ENCODE measurements at regions not wholly inside any gene's neighbourhood (a gene's known extent, or its start where the extent isn't known, plus 50 kb on each side); places are given as distances from the start of the nearest gene placed in this dataset.

- Mint-ChIP-seq H3K9me3 (no peaks in the 10 kb centered on the region), H3K4me3 (no peak overlapping the region), H3K36me3 (ENCODE audit: low read depth) (no peaks in the 10 kb centered on the region), H3K4me1 (ENCODE audit: low read depth) (no peaks in the 10 kb centered on the region), H3K27me3 (ENCODE audit: insufficient read depth) (no peaks in the 10 kb centered on the region), H3K27ac (no peak overlapping the region)
- DNase-seq: no peak
- no peak for TF ChIP-seq CTCF (IDR thresholded peaks at IDR 0.05)
These were observed 728.5 kb upstream of the NRXN1 start for GRCh38 chr2:51760441-51760840.

DNA sequence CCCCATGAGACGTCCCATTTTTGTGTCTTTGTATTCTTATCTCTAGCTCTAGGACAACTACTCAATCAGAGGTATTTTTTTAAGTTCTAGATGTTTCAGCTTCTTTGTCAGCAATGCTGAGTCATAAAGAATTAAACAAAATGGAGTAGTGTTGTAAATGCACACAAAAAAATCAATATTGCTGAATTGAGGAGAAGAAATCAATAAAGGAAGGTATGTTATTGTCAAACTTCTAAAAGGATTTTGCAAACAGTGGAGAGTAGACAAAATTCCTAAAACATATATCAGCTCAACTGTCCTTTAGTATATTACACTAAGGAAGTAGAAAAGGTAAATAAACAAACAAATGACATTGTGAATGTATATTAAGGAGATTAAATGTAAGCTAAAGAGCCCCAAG lies 726.1 kb upstream of the NRXN1 start:
- Mint-ChIP-seq H3K4me1 (ENCODE audit: low read depth) (no peaks in the 10 kb centered on the region; the same call in 1 of the 2 replicates), H3K4me3 (no peak overlapping the region), H3K27ac (no peak overlapping the region), H3K36me3 (ENCODE audit: low read depth) (no peaks in the 10 kb centered on the region), H3K27me3 (ENCODE audit: insufficient read depth) (no peaks in the 10 kb centered on the region), H3K9me3 (no peaks in the 10 kb centered on the region)
- no peak for DNase-seq
- no peak for TF ChIP-seq CTCF (IDR thresholded peaks at IDR 0.05)

DNA sequence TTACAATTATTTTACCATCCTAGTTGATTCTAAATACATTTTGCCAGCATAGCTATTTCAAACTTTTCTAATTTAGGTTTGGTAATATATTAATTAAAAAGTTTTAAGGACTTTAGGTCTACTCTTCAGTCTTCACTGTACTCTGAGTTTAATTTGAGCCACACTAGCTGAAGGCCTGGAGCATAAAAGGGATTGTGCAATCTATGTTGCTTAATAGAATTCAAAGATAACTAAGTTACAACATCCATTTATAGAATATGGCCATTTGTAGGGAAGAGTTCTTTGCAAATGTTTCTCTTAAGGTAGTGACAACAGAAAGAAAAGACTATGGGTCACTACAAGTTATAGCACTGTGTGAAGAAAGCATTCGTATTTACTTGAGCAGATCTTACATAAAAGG lies 702.2 kb upstream of the NRXN1 start:
- no peaks in the 10 kb centered on the region for H3K27me3 Mint-ChIP-seq (ENCODE audit: insufficient read depth)
- H3K9me3 Mint-ChIP-seq: no peaks in the 10 kb centered on the region
- H3K4me3 Mint-ChIP-seq: no peak overlapping the region
- DNase-seq: no peak
- no peaks in the 10 kb centered on the region for H3K36me3 Mint-ChIP-seq (ENCODE audit: low read depth)
- no peak for TF ChIP-seq CTCF (IDR thresholded peaks at IDR 0.05)
- H3K4me1 Mint-ChIP-seq (ENCODE audit: low read depth): 0 out of 2 replicates have a peak, but pooled peaks cover 5% of the 10 kb centered on the region
- no peak overlapping the region for H3K27ac Mint-ChIP-seq

GRCh38 chr2:51723691-51724090 lies 691.8 kb upstream of the NRXN1 start:
- no peak for TF ChIP-seq CTCF (IDR thresholded peaks at IDR 0.05)
- Mint-ChIP-seq H3K36me3 (ENCODE audit: low read depth) (no peaks in the 10 kb centered on the region), H3K27me3 (ENCODE audit: insufficient read depth) (no peaks in the 10 kb centered on the region), H3K27ac (no peak overlapping the region), H3K9me3 (peaks cover 4% of the 10 kb centered on the region; the same call in 1 of the 2 replicates), H3K4me3 (no peak overlapping the region), H3K4me1 (ENCODE audit: low read depth) (peaks cover 30% of the 10 kb centered on the region)
- DNase-seq: no peak

DNA sequence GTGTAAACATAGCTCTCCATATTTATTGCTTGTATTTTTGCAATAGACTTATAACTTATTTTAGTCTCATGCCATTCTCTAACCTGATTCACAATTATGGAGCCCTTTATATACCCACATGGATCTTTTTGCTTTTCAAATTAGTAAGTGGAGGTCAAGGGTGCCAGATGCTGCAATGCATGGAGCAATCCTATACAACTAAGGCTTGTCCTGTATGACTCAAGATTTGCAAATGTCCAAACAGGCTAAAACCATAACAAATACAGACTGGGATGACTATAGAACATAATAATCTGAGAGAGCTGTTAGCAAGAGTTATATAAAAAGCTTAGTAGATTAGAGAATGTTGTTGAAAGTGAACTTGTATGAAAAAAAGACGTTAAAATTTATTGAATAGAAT lies 690.4 kb upstream of the NRXN1 start:
- Mint-ChIP-seq H3K4me3 (no peak overlapping the region), H3K27ac (peak overlapping the region; percentile 6; the same call in 1 of the 2 replicates), H3K4me1 (ENCODE audit: low read depth) (peaks cover 35% of the 10 kb centered on the region), H3K27me3 (ENCODE audit: insufficient read depth) (no peaks in the 10 kb centered on the region), H3K36me3 (ENCODE audit: low read depth) (no peaks in the 10 kb centered on the region), H3K9me3 (peaks cover 4% of the 10 kb centered on the region; the same call in 1 of the 2 replicates)
- peak; percentile 58 for DNase-seq
- no peak for TF ChIP-seq CTCF (IDR thresholded peaks at IDR 0.05)

GRCh38 chr2:51720826-51721225 lies 688.9 kb upstream of the NRXN1 start:
- Mint-ChIP-seq H3K9me3 (peaks cover 4% of the 10 kb centered on the region; the same call in 1 of the 2 replicates), H3K36me3 (ENCODE audit: low read depth) (no peaks in the 10 kb centered on the region), H3K4me3 (no peak overlapping the region), H3K27me3 (ENCODE audit: insufficient read depth) (no peaks in the 10 kb centered on the region), H3K4me1 (ENCODE audit: low read depth) (peaks cover 42% of the 10 kb centered on the region), H3K27ac (no peak overlapping the region)
- no peak for DNase-seq
- TF ChIP-seq CTCF (IDR thresholded peaks at IDR 0.05): no peak

Data from HFFc6 (cell line).